HG02852 (cell line): ENCODE measurements at regions not wholly inside any gene's neighbourhood (a gene's known extent, or its start where the extent isn't known, plus 50 kb on each side); places are given as distances from the start of the nearest gene placed in this dataset.

Experiments
- ATAC-seq: cut with Tn5 transposase; IDR thresholded peaks from one replicate; pipeline ENCODE4 v1.9.1; 2021; ENCODE audit warnings: mild to moderate bottlenecking, moderate library complexity; ENCODE audit not compliant: unreplicated experiment

DNA sequence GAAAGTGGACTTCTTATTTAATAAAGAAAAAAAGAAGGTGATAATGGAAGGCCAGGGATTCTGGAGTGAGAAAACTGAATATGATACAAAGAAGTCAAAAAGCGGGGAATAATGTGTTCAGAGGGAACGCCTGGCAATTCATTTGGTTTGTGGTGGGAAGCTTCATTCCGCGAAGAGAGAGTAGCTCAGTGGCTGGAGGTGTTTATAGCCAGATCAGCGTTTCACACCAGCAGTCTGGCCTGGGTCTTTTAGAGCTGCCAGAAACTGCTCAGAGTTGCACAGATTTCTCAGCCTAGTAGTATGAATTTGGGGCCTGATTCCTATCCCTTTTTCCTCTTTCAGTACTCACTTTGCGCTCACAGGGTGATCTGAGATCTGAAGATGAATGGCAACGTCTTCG lies 67.8 kb upstream of the IPO9 start:
- ATAC-seq = no peak

- no peak for ATAC-seq
Observed at GRCh38 chr1:201761871-201762270, 67.1 kb upstream of the IPO9 start.

DNA sequence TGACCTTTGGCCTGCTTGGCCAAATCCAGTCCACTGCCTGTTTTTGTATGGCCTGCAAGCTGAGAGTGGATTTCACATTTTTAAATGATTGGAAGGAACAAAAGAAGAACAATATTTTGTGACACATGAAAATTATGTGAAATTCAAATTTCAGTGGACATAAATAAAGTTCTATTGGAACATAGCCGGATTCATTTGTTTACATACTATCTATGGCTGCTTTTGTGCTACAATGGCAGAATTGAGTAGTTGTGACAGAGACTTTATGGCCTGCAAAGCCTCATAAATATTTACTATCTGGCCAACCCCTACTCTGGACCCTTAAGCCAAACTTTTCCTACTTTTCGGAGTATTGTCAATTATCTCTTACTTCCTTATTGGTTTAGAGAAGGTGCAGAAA lies 66.6 kb upstream of the IPO9 start:
- no peak for ATAC-seq

GRCh38 chr1:201763455-201764140 lies 65.4 kb upstream of the IPO9 start:
- no peak for ATAC-seq

GRCh38 chr1:201764166-201764565 lies 64.8 kb upstream of the IPO9 start:
- ATAC-seq = no peak

DNA sequence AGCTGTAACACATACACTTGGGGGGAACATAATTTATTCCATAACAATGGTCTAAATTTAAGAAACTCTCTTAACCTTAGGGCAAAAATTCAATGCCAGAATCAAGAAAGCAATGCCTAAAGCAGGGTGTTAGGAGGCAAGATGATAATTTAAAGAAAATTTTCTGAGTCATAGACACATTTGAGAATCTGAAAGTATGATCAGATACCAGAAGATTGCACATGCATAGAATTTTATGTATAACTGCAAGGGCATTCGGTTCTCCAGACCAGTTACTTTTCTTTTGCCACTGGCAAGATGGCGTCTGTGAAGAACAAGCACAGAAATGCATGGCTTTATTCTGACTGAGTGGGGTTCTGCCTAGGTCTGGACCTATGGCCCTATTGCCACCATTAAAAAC lies 64.4 kb upstream of the IPO9 start:
- no peak for ATAC-seq

DNA sequence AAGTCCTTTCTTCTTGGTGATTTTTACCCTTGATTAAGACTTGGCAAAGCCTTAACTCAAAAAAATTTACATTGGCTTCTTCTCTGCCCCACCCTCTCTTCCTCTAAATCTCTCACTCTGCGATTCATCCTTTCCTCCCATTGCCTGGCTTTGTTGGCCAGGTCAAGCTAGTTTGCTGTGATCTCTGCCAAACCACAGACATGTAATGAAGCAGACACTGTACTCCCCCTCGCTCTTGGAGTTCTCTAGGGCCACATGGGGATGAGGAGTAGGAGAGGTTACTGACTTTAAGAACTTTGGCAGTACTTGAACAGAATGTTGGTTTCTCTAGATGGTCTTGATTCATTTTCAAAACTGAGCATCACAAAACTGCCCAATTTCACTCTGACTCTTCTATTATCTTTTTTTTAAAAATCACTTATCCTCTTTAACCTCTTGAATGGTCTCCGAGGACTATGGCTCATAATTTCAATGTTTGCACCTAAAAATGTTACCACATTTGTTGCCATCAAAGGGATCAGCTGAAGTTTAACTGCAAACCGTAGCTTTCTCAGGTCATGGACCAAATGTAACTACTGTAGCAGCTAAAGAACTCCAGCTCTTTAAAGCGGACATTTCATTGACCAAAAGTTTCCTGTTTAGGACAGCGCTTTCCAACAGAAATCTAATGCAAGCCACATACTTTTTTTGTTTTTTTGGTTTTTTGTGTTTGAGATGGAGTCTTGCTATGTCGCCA lies 62.7 kb upstream of the IPO9 start:
- ATAC-seq = no peak

DNA sequence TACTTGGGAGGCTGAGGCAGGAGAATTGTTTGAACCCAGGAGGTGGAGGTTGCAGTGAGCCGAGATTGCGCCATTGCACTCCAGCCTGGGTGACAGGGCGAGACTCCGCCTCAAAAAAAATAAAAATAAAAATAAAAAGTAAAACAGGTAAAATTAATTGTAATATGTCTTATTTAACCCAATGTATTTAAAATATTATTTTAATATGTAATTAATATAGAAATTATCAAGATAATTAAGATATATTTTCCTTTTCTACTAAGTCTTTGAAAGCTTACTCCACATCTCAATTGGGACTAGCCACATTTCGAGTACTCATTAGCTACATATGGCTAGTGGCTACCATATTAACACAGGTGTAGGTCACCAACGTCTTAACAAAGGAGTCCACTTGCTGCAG lies 61.6 kb upstream of the IPO9 start:
- ATAC-seq = no peak

DNA sequence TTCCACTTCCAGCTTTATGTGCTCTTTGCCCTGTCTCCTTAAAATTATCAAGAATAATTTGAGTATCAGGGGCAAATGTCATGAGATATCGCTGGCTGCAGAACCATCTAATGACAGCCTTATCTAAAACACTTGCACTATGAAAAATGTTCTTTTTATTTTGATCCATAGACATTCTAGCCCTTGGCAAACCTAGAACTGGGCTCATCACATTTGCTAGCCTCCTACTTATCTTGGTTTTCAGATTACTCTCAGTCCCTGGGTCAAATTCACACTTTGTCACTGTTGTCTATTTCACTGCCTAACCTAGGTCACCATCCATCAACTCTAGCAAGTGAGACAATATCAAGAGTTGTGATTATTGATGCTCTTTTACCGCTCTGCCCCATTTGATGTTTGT lies 59.9 kb upstream of the IPO9 start:
- ATAC-seq = no peak

DNA sequence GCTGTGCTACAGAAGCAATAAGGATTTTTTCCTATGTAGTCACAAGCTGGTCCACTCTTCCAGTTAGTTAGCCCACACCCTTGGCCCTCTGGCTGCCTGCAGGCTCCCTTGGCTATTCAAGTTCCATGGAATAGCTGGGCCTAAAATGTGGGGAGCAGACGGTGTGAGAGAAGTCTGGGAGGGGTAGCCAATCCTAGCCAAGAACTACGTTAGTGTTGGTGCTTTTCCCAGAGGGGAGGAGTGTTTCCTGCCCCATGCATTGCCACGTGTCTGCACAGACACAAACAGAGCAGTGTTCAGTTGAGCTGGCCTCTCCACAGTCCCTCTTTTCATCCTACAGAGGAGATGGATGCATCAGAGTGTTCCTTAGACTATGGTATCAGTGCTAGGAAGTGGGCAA lies 59.0 kb upstream of the IPO9 start:
- no peak for ATAC-seq

GRCh38 chr1:201771466-201771865 lies 57.5 kb upstream of the IPO9 start:
- ATAC-seq = no peak

DNA sequence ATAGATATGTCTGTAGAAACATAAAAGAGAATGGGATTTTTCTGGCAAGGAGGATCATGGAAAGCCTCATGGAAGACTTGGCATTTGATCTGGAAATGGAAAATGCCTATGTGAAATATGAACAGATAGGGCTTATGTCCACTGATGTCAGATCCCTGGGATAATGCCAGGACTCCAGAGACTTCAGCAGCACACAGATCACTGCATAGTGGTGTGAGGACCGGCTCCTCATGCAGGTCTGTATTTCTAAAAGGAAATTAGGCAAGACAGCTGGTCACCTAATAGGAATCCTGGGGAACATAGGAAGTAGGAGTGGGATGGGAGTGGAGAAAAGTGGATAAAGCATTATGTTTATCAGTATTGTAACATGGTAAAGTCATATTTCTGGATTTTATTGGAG lies 56.8 kb upstream of the IPO9 start:
- no peak for ATAC-seq

DNA sequence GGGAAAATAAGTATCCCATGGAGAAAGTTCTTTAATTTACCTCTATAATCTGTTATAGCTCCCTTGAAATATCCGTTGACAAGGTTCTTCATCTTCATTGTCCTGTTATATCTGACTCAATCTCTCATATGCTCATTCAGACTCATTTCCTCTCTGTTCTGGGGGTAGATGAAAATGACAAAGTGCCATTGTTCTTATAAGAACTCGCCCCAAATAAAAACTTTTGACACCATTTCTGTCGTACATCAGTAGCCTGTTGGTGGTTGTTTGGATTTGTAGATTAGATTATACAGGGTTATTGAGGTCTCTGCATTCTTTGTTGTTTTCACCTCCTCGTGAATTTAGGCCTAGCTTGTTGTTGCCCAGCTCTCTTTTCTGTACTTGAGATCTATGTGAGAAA lies 55.2 kb upstream of the IPO9 start:
- no peak for ATAC-seq

DNA sequence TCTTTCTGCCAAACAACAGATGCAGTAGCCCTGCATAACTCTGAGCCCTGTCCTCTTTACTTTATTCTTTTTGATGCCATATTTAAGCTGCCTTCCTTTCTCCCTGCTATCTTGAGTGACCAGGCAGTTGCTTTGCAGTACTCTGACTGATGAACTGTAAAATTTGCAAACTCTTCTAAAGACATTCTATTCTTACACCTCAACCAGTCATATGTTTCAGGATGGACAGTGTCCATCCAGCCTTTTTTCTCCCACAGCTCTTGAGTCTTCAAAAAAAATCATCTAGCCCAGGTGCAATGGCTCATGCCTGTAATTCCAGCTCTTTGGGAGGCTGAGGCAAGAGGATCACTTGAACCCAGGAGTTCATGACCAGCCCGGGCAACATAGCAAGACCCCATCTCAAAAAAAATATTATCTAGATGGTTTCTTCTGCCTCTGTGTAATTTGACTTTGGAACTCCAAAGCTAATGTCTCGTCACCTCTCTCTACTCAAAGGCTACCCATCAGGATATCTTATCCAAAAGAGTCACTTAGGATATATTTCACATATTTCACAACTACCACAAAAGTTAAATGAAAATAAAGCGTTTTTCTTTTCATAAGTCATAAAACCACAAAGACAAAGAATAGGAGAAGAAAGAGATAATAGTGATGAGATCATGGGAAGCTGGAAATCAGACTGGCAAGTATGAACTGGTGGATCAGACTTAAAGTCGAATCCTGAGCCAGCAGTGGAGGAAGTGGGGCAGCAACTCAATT lies 54.6 kb upstream of the IPO9 start:
- no peak for ATAC-seq

DNA sequence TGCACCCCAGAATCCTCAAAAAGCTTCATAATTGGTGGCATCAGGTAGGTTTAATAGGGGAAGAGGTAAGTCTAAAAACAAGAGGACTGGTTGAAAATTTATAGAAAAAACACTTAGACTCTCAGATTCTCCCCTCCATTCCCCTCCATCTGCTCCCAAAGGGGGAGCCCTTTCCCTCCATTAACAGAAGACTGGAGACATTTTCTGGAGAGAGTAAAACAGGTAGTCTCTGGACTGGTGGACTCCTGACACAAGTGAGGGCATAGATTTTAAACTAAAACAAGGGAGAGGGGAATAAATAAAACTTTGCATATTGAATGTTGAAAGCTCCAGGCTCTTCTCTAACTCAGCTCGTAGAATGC lies 54.0 kb upstream of the IPO9 start:
- no peak for ATAC-seq

- ATAC-seq = no peak
Observed at GRCh38 chr1:201775380-201775779, 53.6 kb upstream of the IPO9 start.

DNA sequence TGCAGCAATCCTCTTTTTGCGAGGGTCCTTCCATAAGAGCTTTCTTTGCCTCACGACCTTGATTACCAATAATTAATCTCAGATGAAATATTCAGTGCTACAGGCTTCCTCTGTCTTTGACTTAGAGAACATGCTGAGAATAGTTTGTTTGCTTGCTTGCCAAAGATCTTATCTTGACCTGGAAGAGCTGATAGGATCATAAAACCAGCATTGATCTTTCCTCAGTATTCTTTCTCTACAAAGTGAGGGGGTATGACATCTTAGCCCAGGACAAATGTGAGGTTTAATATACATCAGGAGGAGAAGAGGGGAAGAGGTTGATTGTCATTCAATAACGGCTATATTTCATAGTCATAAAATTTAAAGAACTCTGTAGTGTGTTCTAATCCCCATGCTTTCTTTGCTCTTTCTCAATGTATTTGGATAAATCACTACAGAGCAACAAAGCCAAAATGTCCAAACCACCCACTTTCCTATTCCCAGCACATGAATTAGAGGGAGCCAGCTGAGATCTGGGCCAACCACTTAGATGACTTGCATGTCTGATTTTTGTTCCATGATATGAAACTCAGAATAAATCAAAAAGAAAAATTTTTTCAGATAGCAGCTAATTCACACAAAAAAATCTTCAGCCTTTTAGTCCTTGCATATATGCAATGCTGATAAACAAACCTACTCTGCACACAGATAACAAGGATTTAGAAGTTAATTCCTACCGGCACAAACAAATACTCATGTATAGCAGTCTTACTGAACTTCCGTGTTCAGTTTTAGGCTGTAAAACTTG lies 50.5 kb upstream of the IPO9 start:
- no peak for ATAC-seq
